WTC11 (cell line): ENCODE measurements at regions not wholly inside any gene's neighbourhood (a gene's known extent, or its start where the extent isn't known, plus 50 kb on each side); places are given as distances from the start of the nearest gene placed in this dataset.

ENCODE experiments used
- ATAC-seq: fragments of 200-7000 bp; cut with Tn5 transposase; 2 replicates; pipeline ENCODE4 v1.10.0; 2021; ENCODE audit warnings: mild to moderate bottlenecking, moderate library complexity
- CTCF ChIA-PET: fragments of 300-600 bp; sonication (Branson Sonifier 250); formaldehyde crosslinking; loops from one replicate; lab custom pipeline; 2021; ENCODE audit warnings: antibody characterized with exemption; lab: Charles Lee
- POLR2A ChIA-PET: fragments of 350-600 bp; sonication (Branson Sonifier 250); formaldehyde crosslinking; loops from one replicate; lab custom pipeline; 2021; ENCODE audit warnings: antibody characterized with exemption; lab: Charles Lee
- DNase-seq: peaks from one replicate; pipeline ENCODE4 v3.0.0; 2021; ENCODE audit warnings: low spot score
- H3K27ac Mint-ChIP-seq: 2 replicates; pipeline ENCODE4 v1.8.0; 2021; ENCODE audit warnings: mixed read lengths
- H3K27me3 Mint-ChIP-seq: 2 replicates; pipeline ENCODE4 v1.8.0; 2021; ENCODE audit warnings: low read depth, mild to moderate bottlenecking, moderate library complexity, mixed read lengths
- H3K36me3 Mint-ChIP-seq: 2 replicates; pipeline ENCODE4 v1.8.0; 2021; ENCODE audit warnings: mixed read lengths
- H3K4me1 Mint-ChIP-seq: 2 replicates; pipeline ENCODE4 v1.8.0; 2022; ENCODE audit warnings: mixed read lengths
- H3K4me3 Mint-ChIP-seq: 2 replicates; pipeline ENCODE4 v1.8.0; 2021; ENCODE audit warnings: mild to moderate bottlenecking, moderate library complexity, mixed read lengths
- H3K9me3 Mint-ChIP-seq: 2 replicates; pipeline ENCODE4 v1.8.0; 2021; ENCODE audit warnings: mixed read lengths
- ATF3 ChIP-seq: sonication (generic); formaldehyde crosslinking; conservative IDR thresholded peaks from 2 replicates; pipeline ENCODE4 v1.8.1; 2022; ENCODE audit warnings: mild to moderate bottlenecking, missing genetic modification reagents
- CDX4 ChIP-seq: fragments of 250-450 bp; sonication (Bioruptor Pico); IDR thresholded peaks from 2 replicates; pipeline ENCODE4 v1.9.0; 2021; ENCODE audit warnings: moderate library complexity, mild to moderate bottlenecking, inconsistent platforms, borderline replicate concordance
- ESRRA ChIP-seq: sonication (generic); formaldehyde crosslinking; IDR thresholded peaks from 2 replicates; pipeline ENCODE4 v1.8.1; 2022; ENCODE audit warnings: mild to moderate bottlenecking, missing genetic modification reagents, borderline replicate concordance
- GRHL2 ChIP-seq: fragments of 250-450 bp; sonication (Bioruptor Pico); IDR thresholded peaks from 2 replicates; pipeline ENCODE4 v1.8.0; 2022; ENCODE audit warnings: mild to moderate bottlenecking, moderate library complexity; ENCODE audit not compliant: insufficient replicate concordance, severe bottlenecking
- JUN ChIP-seq: sonication (generic); formaldehyde crosslinking; IDR thresholded peaks from 2 replicates; pipeline ENCODE4 v1.8.0; 2023; ENCODE audit warnings: mild to moderate bottlenecking, missing genetic modification reagents
- MXD4 ChIP-seq: fragments of 250-450 bp; sonication (Bioruptor Pico); IDR thresholded peaks from 2 replicates; pipeline ENCODE4 v1.8.0; 2021; ENCODE audit warnings: mild to moderate bottlenecking, moderate library complexity, borderline replicate concordance
- NFATC4 ChIP-seq: fragments of 250-450 bp; sonication (Bioruptor Pico); IDR thresholded peaks from 2 replicates; pipeline ENCODE4 v1.9.0; 2021; ENCODE audit warnings: mild to moderate bottlenecking
- OVOL2 ChIP-seq: fragments of 250-450 bp; sonication (Bioruptor Pico); IDR thresholded peaks from 2 replicates; pipeline ENCODE4 v1.9.0; 2021; ENCODE audit warnings: mild to moderate bottlenecking, borderline replicate concordance
- SMAD3 ChIP-seq: sonication (generic); formaldehyde crosslinking; IDR thresholded peaks from 2 replicates; pipeline ENCODE4 v1.8.0; 2022; ENCODE audit warnings: missing genetic modification reagents, mild to moderate bottlenecking, borderline replicate concordance
- TEAD1 ChIP-seq: sonication (generic); formaldehyde crosslinking; IDR thresholded peaks from 2 replicates; pipeline ENCODE4 v1.8.0; 2022; ENCODE audit warnings: mild to moderate bottlenecking, missing genetic modification reagents
- ZNF219 ChIP-seq: sonication (generic); formaldehyde crosslinking; IDR thresholded peaks from 2 replicates; pipeline ENCODE4 v1.8.0; 2023; ENCODE audit warnings: missing genetic modification reagents, mild to moderate bottlenecking, borderline replicate concordance
- ZNF281 ChIP-seq: sonication (generic); formaldehyde crosslinking; IDR thresholded peaks from 2 replicates; pipeline ENCODE4 v1.8.0; 2023; ENCODE audit warnings: mild to moderate bottlenecking, missing genetic modification reagents
- ZNF396 ChIP-seq: fragments of 250-450 bp; sonication (Bioruptor Pico); IDR thresholded peaks from 2 replicates; pipeline ENCODE4 v1.8.0; 2021; ENCODE audit warnings: mild to moderate bottlenecking, moderate library complexity, borderline replicate concordance
- TF ChIP-seq, protein P1 (sequence below): fragments of 250-450 bp; sonication (Bioruptor Pico); IDR thresholded peaks from 2 replicates; pipeline ENCODE4 v2.1.2; 2022; ENCODE audit warnings: mild to moderate bottlenecking, moderate library complexity
- TF ChIP-seq, protein P2 (sequence below): sonication (generic); formaldehyde crosslinking; IDR thresholded peaks from 2 replicates; pipeline ENCODE4 v1.8.0; 2022; ENCODE audit warnings: mild to moderate bottlenecking, missing genetic modification reagents
- TF ChIP-seq, protein P3 (sequence below): sonication (generic); formaldehyde crosslinking; IDR thresholded peaks from 2 replicates; pipeline ENCODE4 v1.8.1; 2023; ENCODE audit warnings: mild to moderate bottlenecking, missing genetic modification reagents, borderline replicate concordance

DNA sequence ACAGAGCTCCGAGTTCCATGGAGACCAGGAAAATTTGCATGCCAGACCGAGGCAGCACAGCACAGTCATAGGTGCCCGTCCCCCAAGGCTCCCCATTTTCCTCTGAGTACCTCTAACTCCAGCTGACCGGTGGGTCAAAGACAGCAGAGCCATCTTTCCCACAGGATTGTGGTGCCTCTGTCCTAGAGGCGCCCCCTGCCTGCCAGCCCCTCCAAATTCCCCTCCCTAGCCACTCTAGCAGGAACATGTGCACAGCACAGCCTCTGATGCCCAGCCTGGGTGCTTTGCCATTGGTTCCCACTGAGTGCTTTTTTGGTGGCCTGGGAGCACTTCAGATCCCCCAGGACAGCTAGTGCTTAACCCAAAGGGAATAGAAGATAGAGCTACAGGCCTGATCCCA is 368.5 kb upstream of the PABPC5 start (continued):
- TF ChIP-seq, protein P1, sequence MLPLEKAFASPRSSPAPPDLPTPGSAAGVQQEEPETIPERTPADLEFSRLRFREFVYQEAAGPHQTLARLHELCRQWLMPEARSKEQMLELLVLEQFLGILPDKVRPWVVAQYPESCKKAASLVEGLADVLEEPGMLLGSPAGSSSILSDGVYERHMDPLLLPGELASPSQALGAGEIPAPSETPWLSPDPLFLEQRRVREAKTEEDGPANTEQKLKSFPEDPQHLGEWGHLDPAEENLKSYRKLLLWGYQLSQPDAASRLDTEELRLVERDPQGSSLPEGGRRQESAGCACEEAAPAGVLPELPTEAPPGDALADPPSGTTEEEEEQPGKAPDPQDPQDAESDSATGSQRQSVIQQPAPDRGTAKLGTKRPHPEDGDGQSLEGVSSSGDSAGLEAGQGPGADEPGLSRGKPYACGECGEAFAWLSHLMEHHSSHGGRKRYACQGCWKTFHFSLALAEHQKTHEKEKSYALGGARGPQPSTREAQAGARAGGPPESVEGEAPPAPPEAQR (CRISPR knock-in tag) = no peak
- no peak for TF ChIP-seq OVOL2 (CRISPR knock-in tag)
- no peak for TF ChIP-seq JUN (CRISPR knock-in tag)
- no peak for TF ChIP-seq TEAD1
- no peak for TF ChIP-seq ATF3 (CRISPR knock-in tag)
- TF ChIP-seq ZNF281 (CRISPR knock-in tag) = no peak

DNA sequence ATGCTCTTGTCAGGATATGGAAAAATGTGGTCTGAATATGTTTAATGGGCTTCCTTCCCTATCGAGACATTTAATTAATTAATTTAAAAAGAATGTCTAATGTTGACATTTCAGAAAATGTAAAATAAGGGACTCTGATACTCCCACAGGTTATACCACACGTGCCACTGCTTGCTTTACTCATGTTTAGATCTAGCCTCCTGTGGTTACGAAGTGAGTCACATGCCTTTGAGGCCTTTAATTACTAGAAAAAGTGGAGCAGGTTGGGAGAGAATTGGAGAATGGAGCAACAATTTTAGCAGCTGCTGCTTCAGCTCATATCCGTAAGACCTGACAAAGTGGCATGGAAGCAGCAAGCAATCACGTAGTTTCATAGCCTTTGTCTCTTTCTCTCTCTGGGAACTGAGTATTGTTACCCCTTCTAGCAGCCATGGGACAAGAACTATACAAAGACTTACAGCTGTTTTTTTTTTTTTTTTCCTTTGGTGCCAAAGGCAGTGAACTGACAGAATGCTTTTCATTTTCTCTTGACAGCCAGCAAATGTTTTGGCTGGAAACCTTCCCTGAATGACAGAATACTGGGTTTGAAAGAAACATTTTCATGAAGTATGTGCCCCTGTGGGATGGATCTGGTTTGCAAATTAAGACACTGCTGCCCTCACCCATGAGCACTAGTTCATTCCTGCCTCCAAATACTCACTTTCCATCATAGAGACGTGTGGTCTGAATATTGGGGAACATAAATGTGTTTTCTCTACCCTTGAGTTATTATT is 355.1 kb upstream of the PABPC5 start:
- CTCF ChIA-PET = no interaction called here
- Mint-ChIP-seq H3K4me3 (no peak overlapping the region), H3K27ac (no peak overlapping the region), H3K27me3 (no peaks in the 10 kb centered on the region), H3K9me3 (peaks cover 9% of the 10 kb centered on the region; the same call in 1 of the 2 replicates), H3K36me3 (peaks cover 11% of the 10 kb centered on the region), H3K4me1 (no peaks in the 10 kb centered on the region; the same call in 1 of the 2 replicates)
- POLR2A ChIA-PET = no interaction called here
- TF ChIP-seq GRHL2 (CRISPR knock-in tag) = no peak
- TF ChIP-seq, protein P2, sequence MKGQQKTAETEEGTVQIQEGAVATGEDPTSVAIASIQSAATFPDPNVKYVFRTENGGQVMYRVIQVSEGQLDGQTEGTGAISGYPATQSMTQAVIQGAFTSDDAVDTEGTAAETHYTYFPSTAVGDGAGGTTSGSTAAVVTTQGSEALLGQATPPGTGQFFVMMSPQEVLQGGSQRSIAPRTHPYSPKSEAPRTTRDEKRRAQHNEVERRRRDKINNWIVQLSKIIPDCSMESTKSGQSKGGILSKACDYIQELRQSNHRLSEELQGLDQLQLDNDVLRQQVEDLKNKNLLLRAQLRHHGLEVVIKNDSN (CRISPR knock-in tag) = no peak
- TF ChIP-seq, protein P3, sequence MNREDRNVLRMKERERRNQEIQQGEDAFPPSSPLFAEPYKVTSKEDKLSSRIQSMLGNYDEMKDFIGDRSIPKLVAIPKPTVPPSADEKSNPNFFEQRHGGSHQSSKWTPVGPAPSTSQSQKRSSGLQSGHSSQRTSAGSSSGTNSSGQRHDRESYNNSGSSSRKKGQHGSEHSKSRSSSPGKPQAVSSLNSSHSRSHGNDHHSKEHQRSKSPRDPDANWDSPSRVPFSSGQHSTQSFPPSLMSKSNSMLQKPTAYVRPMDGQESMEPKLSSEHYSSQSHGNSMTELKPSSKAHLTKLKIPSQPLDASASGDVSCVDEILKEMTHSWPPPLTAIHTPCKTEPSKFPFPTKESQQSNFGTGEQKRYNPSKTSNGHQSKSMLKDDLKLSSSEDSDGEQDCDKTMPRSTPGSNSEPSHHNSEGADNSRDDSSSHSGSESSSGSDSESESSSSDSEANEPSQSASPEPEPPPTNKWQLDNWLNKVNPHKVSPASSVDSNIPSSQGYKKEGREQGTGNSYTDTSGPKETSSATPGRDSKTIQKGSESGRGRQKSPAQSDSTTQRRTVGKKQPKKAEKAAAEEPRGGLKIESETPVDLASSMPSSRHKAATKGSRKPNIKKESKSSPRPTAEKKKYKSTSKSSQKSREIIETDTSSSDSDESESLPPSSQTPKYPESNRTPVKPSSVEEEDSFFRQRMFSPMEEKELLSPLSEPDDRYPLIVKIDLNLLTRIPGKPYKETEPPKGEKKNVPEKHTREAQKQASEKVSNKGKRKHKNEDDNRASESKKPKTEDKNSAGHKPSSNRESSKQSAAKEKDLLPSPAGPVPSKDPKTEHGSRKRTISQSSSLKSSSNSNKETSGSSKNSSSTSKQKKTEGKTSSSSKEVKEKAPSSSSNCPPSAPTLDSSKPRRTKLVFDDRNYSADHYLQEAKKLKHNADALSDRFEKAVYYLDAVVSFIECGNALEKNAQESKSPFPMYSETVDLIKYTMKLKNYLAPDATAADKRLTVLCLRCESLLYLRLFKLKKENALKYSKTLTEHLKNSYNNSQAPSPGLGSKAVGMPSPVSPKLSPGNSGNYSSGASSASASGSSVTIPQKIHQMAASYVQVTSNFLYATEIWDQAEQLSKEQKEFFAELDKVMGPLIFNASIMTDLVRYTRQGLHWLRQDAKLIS (CRISPR knock-in tag) = no peak
- TF ChIP-seq ESRRA = no peak
- TF ChIP-seq CDX4 (CRISPR knock-in tag) = no peak
- no peak for TF ChIP-seq SMAD3 (CRISPR knock-in tag)
- TF ChIP-seq ZNF396 (CRISPR knock-in tag) = no peak
- no peak for TF ChIP-seq ZNF219 (CRISPR knock-in tag)
- no peak for TF ChIP-seq MXD4 (CRISPR knock-in tag)
- TF ChIP-seq NFATC4 (CRISPR knock-in tag) = no peak
- DNase-seq = no peak
- ATAC-seq = no peak
